GM23248 (cell line): ENCODE measurements at regions not wholly inside any gene's neighbourhood (a gene's known extent, or its start where the extent isn't known, plus 50 kb on each side); places are given as distances from the start of the nearest gene placed in this dataset.

Source experiments
- EZH2 ChIP-seq: fragments of 200-600 bp; sonication (generic); IDR thresholded peaks from 2 replicates; pipeline ENCODE4 v1.6.1; 2018; ENCODE audit warnings: antibody characterized with exemption, mild to moderate bottlenecking; ENCODE audit not compliant: insufficient read depth, poor library complexity, severe bottlenecking
- EZH2phosphoT487 ChIP-seq: fragments of 200-600 bp; sonication (generic); IDR thresholded peaks from 2 replicates; pipeline ENCODE4 v1.6.1; 2018; ENCODE audit warnings: antibody characterized with exemption, moderate library complexity, mild to moderate bottlenecking, low read depth; ENCODE audit not compliant: insufficient read depth

GRCh38 chr9:71557310-71557709, 211.0 kb downstream of the CEMIP2 start:
- TF ChIP-seq EZH2 (no peak), EZH2phosphoT487 (no peak)
